ENCODE measurements at regions not wholly inside any gene's neighbourhood (a gene's known extent, or its start where the extent isn't known, plus 50 kb on each side); places are given as distances from the start of the nearest gene placed in this dataset.

DNA sequence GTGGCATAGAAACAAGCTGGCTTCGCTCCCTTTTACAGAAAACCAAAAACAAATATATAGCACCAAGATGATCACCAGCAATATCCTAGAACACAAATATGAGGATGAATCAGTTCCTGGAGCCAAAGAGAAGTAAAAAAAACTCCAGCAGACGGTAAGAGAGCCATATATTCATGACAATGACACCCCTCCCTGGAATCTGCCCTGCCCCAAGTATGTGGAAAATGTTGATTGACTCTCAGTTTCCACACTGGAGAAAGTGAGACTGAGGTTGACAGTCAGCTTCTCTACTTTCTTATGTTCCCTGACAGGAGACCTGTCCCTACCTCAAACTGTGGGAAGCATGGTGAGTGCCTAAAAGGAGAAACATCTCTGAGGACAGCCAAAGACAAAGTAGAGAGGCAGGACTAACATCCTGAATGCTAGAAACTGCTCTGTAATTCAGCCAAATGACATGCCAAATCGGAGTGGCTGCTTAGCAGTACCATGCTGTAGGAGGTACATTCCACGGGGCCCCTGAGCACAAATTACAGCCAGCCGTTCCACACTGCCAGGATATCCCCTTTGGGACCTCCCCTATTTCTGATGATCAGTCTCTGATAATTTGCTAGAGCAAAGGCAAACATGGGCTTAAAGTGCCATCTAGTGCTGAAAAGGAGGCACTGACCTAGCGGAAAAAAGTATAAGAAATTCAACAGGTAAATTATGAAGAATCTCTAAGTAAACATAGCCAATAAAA is 424.0 kb upstream of the RGMB start:
- no peak for TF ChIP-seq POU2F2 (IDR thresholded peaks at IDR 0.05; ENCODE audit: low read depth, low read length)
- no peak for TF ChIP-seq POLR2AphosphoS5 (IDR thresholded peaks at IDR 0.05; ENCODE audit: low read depth, low read length)
- TF ChIP-seq PAX5 (IDR thresholded peaks at IDR 0.05; ENCODE audit: insufficient read depth, low read length, severe bottlenecking), result no peak
- TF ChIP-seq SPI1 (IDR thresholded peaks at IDR 0.05; ENCODE audit: low read depth, low read length), result no peak
- TF ChIP-seq TAF1 (IDR thresholded peaks at IDR 0.05; ENCODE audit: low read depth, low read length), result no peak
- TF ChIP-seq POLR2A (IDR thresholded peaks at IDR 0.05; ENCODE audit: low read depth, low read length), result no peak
- FAIRE-seq (no peak), DNase-seq (ENCODE audit: insufficient read length, low spot score) (no peak)

DNA sequence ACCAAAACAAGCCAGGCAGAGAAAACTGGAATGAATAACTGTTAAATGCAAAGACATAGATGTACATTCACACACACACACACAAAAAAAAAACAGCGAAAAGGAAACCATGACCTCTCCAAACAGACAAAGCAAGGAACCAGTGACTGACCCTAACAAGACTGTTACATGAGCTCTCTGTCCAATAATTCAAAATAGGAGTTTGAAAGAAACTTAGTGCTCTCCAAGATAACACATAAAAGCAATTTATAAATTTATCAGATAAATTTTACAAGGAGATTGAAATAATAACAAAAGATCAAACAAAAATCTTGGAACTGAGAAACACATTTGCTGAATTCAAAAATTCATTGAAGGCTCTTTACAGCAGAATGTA is 423.5 kb upstream of the RGMB start:
- TF ChIP-seq POU2F2 (IDR thresholded peaks at IDR 0.05; ENCODE audit: low read depth, low read length), result no peak
- TF ChIP-seq PAX5 (IDR thresholded peaks at IDR 0.05; ENCODE audit: insufficient read depth, low read length, severe bottlenecking), result no peak
- TF ChIP-seq SPI1 (IDR thresholded peaks at IDR 0.05; ENCODE audit: low read depth, low read length), result no peak
- TF ChIP-seq TAF1 (IDR thresholded peaks at IDR 0.05; ENCODE audit: low read depth, low read length), result no peak
- no peak for TF ChIP-seq POLR2AphosphoS5 (IDR thresholded peaks at IDR 0.05; ENCODE audit: low read depth, low read length)
- no peak for TF ChIP-seq POLR2A (IDR thresholded peaks at IDR 0.05; ENCODE audit: low read depth, low read length)
- DNase-seq (ENCODE audit: insufficient read length, low spot score) (no peak), FAIRE-seq (no peak)

DNA sequence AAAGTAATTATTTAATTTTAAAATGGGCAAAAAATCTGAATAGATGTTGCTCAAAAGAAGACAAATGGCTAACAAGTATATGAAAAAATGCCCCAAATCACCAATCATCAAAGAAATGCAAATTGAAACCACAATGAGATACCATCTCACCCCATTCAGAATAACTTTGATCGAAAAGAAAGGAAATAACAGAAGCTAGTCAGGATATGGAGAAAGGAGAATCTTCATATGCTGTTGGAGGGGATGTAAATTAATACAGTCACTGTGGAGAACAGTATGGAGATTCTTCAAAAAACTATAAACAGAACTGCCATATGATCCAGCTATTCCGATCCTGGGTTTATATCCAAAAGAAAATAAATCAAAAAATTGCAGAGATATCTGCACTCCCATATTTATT is 418.5 kb upstream of the RGMB start:
- FAIRE-seq (no peak), DNase-seq (ENCODE audit: insufficient read length, low spot score) (no peak)
- TF ChIP-seq POLR2AphosphoS5 (IDR thresholded peaks at IDR 0.05; ENCODE audit: low read depth, low read length) (no peak), TAF1 (IDR thresholded peaks at IDR 0.05; ENCODE audit: low read depth, low read length) (no peak), POU2F2 (IDR thresholded peaks at IDR 0.05; ENCODE audit: low read depth, low read length) (no peak), SPI1 (IDR thresholded peaks at IDR 0.05; ENCODE audit: low read depth, low read length) (no peak), PAX5 (IDR thresholded peaks at IDR 0.05; ENCODE audit: insufficient read depth, low read length, severe bottlenecking) (no peak), POLR2A (IDR thresholded peaks at IDR 0.05; ENCODE audit: low read depth, low read length) (no peak)

DNA sequence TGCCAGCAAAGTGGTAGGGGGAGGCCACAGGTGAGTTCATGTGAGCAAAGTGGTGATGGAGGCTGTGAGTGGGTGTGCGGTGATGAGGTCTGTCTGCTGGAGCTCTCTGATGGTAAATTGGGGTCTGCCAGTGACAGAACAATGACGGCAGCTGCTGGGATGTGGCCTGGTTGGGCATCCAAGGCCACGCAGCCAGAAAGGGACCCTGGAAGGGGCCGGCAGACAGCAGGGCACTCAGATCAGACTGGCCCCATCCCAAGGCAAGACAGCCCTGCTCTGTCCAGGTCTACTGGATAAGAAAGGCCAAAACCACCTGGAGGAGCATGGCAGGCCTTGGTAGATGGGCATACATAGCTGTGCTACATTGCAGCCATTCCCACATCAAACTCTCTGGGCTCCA is 412.9 kb upstream of the RGMB start:
- no peak for DNase-seq (ENCODE audit: insufficient read length, low spot score)
- TF ChIP-seq PAX5 (IDR thresholded peaks at IDR 0.05; ENCODE audit: insufficient read depth, low read length, severe bottlenecking) (no peak), POLR2A (IDR thresholded peaks at IDR 0.05; ENCODE audit: low read depth, low read length) (no peak), POU2F2 (IDR thresholded peaks at IDR 0.05; ENCODE audit: low read depth, low read length) (no peak), TAF1 (IDR thresholded peaks at IDR 0.05; ENCODE audit: low read depth, low read length) (no peak), SPI1 (IDR thresholded peaks at IDR 0.05; ENCODE audit: low read depth, low read length) (no peak), POLR2AphosphoS5 (IDR thresholded peaks at IDR 0.05; ENCODE audit: low read depth, low read length) (no peak)
- no peak for FAIRE-seq

DNA sequence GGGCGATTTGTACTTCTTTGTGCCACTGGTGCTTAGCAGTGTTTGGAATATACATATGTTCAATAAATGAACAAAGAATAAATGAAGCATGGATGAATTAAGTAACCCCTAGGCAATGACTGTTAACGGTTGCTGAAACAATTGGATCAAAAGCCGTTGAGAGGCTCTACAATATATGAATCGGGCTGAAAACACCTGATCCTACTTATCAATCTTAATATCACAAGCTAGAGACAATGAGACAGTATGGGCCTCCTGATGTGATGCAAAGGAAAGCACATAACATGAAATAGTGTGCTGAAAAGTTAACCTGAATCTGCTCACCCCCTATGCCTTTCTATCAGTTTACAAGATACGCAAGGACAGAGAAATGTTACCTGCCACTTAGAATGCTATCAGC is 410.3 kb upstream of the RGMB start:
- no peak for FAIRE-seq
- TF ChIP-seq TAF1 (IDR thresholded peaks at IDR 0.05; ENCODE audit: low read depth, low read length) (no peak), POLR2AphosphoS5 (IDR thresholded peaks at IDR 0.05; ENCODE audit: low read depth, low read length) (no peak), SPI1 (IDR thresholded peaks at IDR 0.05; ENCODE audit: low read depth, low read length) (no peak), POLR2A (IDR thresholded peaks at IDR 0.05; ENCODE audit: low read depth, low read length) (no peak), PAX5 (IDR thresholded peaks at IDR 0.05; ENCODE audit: insufficient read depth, low read length, severe bottlenecking) (no peak), POU2F2 (IDR thresholded peaks at IDR 0.05; ENCODE audit: low read depth, low read length) (no peak)
- DNase-seq (ENCODE audit: insufficient read length, low spot score), result no peak

DNA sequence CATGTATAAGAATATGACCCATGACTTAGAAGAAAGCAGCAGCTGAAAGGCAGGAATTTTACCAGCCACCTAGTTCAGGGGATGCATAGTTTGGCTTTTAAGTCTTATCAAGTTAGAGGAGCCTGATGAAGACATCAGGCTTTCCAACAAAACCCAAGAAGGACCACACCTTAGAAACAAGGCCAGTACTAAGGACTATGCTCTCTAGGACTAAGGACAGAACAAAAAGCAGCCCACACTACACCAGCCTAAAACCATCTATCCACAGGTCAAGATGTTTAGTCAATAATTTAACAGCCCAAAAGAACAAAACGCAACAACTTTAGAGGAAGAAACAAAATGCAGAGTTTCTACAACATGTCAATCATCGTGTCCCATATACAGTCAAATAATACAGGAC is 408.9 kb upstream of the RGMB start:
- FAIRE-seq (no peak), DNase-seq (ENCODE audit: insufficient read length, low spot score) (no peak)
- TF ChIP-seq POLR2AphosphoS5 (IDR thresholded peaks at IDR 0.05; ENCODE audit: low read depth, low read length) (no peak), TAF1 (IDR thresholded peaks at IDR 0.05; ENCODE audit: low read depth, low read length) (no peak), POLR2A (IDR thresholded peaks at IDR 0.05; ENCODE audit: low read depth, low read length) (no peak), SPI1 (IDR thresholded peaks at IDR 0.05; ENCODE audit: low read depth, low read length) (no peak), POU2F2 (IDR thresholded peaks at IDR 0.05; ENCODE audit: low read depth, low read length) (no peak), PAX5 (IDR thresholded peaks at IDR 0.05; ENCODE audit: insufficient read depth, low read length, severe bottlenecking) (no peak)

DNA sequence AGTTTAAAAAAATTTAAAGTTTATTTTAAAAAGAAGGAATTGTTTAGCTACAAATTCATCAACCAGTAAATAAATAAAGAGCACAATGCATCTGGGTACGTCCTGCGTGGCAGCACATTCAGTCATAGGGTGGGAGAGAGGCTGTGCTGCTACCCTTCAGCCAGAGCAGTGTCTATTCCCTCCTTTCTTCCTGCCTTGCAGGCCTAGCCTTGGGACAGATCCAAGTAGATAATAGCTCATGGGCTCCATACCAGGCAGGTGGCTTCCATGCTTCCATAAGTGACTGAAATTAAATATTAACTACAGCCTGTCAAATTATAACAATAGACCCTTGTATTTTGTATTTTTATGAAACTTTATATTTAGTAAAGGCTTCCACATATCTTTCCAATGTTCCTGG is 408.3 kb upstream of the RGMB start:
- FAIRE-seq (no peak), DNase-seq (ENCODE audit: insufficient read length, low spot score) (no peak)
- TF ChIP-seq POLR2AphosphoS5 (IDR thresholded peaks at IDR 0.05; ENCODE audit: low read depth, low read length), result no peak
- TF ChIP-seq POU2F2 (IDR thresholded peaks at IDR 0.05; ENCODE audit: low read depth, low read length), result no peak
- no peak for TF ChIP-seq PAX5 (IDR thresholded peaks at IDR 0.05; ENCODE audit: insufficient read depth, low read length, severe bottlenecking)
- TF ChIP-seq SPI1 (IDR thresholded peaks at IDR 0.05; ENCODE audit: low read depth, low read length), result no peak
- no peak for TF ChIP-seq TAF1 (IDR thresholded peaks at IDR 0.05; ENCODE audit: low read depth, low read length)
- TF ChIP-seq POLR2A (IDR thresholded peaks at IDR 0.05; ENCODE audit: low read depth, low read length), result no peak

DNA sequence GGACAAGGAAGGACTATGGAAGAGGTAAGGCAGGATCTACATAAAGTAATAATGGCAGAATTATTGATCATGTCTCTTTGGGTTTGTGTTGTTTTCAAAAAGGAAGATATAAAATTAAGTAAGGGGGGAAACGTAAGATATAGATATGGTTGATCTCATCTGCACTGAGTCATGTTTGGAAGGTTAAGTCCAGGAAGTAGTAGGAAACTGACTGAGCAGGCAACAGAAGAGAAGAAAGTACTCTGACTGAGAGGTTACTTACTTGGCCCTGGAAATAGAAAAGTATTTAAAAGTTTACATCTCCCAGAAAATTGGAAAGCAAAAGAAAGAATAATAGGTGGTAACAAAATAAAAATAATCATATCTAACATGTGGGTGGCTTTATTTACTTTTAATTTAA is 405.3 kb upstream of the RGMB start:
- TF ChIP-seq POLR2AphosphoS5 (IDR thresholded peaks at IDR 0.05; ENCODE audit: low read depth, low read length), result no peak
- TF ChIP-seq PAX5 (IDR thresholded peaks at IDR 0.05; ENCODE audit: insufficient read depth, low read length, severe bottlenecking), result no peak
- TF ChIP-seq SPI1 (IDR thresholded peaks at IDR 0.05; ENCODE audit: low read depth, low read length), result no peak
- no peak for TF ChIP-seq TAF1 (IDR thresholded peaks at IDR 0.05; ENCODE audit: low read depth, low read length)
- no peak for TF ChIP-seq POU2F2 (IDR thresholded peaks at IDR 0.05; ENCODE audit: low read depth, low read length)
- no peak for TF ChIP-seq POLR2A (IDR thresholded peaks at IDR 0.05; ENCODE audit: low read depth, low read length)
- FAIRE-seq (no peak), DNase-seq (ENCODE audit: insufficient read length, low spot score) (no peak)

DNA sequence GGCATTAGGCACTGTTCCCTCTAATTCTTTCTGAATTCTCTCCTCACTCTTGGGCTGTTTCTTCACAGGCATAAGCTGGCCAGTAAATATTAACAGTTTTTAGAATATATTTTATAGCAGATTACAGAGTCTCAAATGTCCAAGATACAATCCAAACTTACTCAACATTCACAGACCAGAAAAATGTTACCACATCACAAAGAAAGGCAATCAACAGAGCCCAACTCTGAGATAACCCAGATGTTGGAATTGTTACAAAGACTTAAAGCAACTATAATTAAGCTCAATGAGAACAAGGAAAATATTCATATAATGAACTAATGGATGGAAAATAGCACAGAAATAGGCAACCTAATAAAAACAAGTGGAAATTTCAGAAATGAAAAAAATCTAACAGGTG is 401.1 kb upstream of the RGMB start:
- no peak for FAIRE-seq

More for the DNA sequence above, 401.1 kb upstream of the RGMB start:
- no peak for DNase-seq (ENCODE audit: insufficient read length, low spot score)
- TF ChIP-seq POLR2AphosphoS5 (IDR thresholded peaks at IDR 0.05; ENCODE audit: low read depth, low read length) (no peak), PAX5 (IDR thresholded peaks at IDR 0.05; ENCODE audit: insufficient read depth, low read length, severe bottlenecking) (no peak), POLR2A (IDR thresholded peaks at IDR 0.05; ENCODE audit: low read depth, low read length) (no peak), TAF1 (IDR thresholded peaks at IDR 0.05; ENCODE audit: low read depth, low read length) (no peak), SPI1 (IDR thresholded peaks at IDR 0.05; ENCODE audit: low read depth, low read length) (no peak), POU2F2 (IDR thresholded peaks at IDR 0.05; ENCODE audit: low read depth, low read length) (no peak)
